Activated naive CD4-positive, alpha-beta T cell treated with anti-CD3 and anti-CD28 coated beads, Interleukin-2, amount 50 U/mL, for 24 hours (primary cell): ENCODE measurements at regions not wholly inside any gene's neighbourhood (a gene's known extent, or its start where the extent isn't known, plus 50 kb on each side); places are given as distances from the start of the nearest gene placed in this dataset.

ENCODE experiments used
- H3K27ac Mint-ChIP-seq: one replicate; pipeline ENCODE4 v1.8.0; 2021; ENCODE audit warnings: mild to moderate bottlenecking, mixed read lengths
- H3K27me3 Mint-ChIP-seq: one replicate; pipeline ENCODE4 v1.8.0; 2021; ENCODE audit warnings: mixed read lengths
- H3K36me3 Mint-ChIP-seq: one replicate; pipeline ENCODE4 v1.8.0; 2021; ENCODE audit warnings: mixed read lengths
- H3K4me1 Mint-ChIP-seq: one replicate; pipeline ENCODE4 v1.8.0; 2021; ENCODE audit warnings: mixed read lengths
- H3K4me3 Mint-ChIP-seq: one replicate; pipeline ENCODE4 v1.8.0; 2021; ENCODE audit warnings: mild to moderate bottlenecking, mixed read lengths
- H3K9me3 Mint-ChIP-seq: one replicate; pipeline ENCODE4 v1.8.0; 2021; ENCODE audit warnings: mixed read lengths

DNA sequence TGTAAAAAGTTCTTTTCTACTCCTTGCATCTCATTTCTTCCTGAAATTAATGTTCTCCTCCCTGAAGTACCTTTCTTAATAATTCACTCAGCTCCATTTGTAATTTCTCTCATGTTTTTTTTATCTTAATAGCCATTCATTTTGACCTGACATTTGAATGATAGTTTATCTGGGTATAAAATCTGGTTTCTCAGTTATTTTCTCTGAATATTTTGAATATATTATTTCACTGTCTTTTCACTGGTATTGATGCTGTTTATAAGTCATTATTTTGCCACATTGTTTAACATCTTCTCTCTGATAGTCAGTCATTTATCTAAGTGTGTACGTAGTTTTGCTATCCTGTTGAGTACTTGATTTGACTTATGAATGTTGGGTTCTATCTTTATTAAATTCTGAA, 68.8 kb upstream of the ARHGAP18 start:
- H3K4me3 Mint-ChIP-seq: no peak overlapping the region
- peaks cover 1% of the 10 kb centered on the region for H3K36me3 Mint-ChIP-seq
- H3K27ac Mint-ChIP-seq: no peak overlapping the region
- no peaks in the 10 kb centered on the region for H3K9me3 Mint-ChIP-seq
- peaks cover 3% of the 10 kb centered on the region for H3K4me1 Mint-ChIP-seq
- no peaks in the 10 kb centered on the region for H3K27me3 Mint-ChIP-seq

DNA sequence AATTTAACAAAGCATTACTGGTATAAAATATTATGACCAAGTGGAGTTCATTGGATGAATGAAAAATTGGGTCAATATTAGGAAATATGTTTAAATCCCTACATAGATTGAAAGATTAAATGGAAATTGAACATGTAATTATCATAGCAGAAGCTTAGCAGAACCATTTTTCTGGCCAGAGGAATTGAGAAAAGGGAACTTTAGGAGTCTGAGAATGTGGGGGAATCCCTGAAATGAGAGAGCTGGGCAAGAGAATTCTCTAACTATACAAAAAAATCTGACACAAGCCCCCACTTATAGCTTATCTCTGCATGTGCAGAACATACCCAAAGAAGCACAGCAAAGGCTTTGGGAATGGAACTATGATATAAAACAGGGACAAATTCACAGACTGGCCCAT, 67.4 kb upstream of the ARHGAP18 start:
- peaks cover 6% of the 10 kb centered on the region for H3K4me1 Mint-ChIP-seq
- H3K27ac Mint-ChIP-seq: no peak overlapping the region
- H3K36me3 Mint-ChIP-seq: peaks cover 1% of the 10 kb centered on the region
- no peaks in the 10 kb centered on the region for H3K9me3 Mint-ChIP-seq
- H3K27me3 Mint-ChIP-seq: no peaks in the 10 kb centered on the region
- no peak overlapping the region for H3K4me3 Mint-ChIP-seq

DNA sequence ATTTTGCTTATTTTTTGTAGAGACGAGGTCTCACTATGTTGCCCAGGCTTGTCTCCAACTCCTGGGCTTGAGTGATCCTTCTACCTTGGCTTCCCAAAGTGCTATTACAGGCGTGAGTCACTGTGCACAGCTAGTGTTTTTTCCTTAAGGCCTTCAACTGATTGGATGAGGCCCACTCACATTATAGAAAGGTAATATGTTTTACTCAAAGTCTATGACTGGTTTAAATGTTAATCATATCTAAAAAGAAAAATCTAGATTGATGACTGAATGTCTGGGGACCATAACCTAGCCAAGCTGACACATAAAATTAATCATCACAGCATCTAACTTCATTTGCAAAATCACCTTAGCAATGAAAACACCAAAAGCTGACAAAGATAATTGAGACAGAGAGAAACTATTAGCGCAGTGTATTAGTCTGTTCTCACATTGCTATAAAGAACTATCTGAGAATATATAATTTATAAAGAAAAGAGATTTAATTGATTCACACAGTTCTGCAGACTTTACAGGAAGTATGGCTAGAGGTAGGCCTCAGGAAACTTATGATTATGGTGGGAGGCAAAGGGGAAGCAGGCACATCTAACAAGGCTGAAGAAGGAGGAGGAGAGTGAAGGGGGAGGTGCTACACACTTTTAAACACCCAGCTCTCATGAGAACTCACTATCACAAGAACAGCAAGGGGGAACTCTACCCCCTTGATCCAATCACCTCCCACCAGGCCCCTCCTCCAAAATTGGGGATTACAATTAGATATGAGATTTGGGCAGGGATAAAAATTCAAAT, 66.8 kb upstream of the ARHGAP18 start:
- Mint-ChIP-seq H3K27ac (no peak overlapping the region), H3K4me1 (peaks cover 6% of the 10 kb centered on the region), H3K9me3 (no peaks in the 10 kb centered on the region), H3K36me3 (peaks cover 1% of the 10 kb centered on the region), H3K27me3 (no peaks in the 10 kb centered on the region), H3K4me3 (no peak overlapping the region)

DNA sequence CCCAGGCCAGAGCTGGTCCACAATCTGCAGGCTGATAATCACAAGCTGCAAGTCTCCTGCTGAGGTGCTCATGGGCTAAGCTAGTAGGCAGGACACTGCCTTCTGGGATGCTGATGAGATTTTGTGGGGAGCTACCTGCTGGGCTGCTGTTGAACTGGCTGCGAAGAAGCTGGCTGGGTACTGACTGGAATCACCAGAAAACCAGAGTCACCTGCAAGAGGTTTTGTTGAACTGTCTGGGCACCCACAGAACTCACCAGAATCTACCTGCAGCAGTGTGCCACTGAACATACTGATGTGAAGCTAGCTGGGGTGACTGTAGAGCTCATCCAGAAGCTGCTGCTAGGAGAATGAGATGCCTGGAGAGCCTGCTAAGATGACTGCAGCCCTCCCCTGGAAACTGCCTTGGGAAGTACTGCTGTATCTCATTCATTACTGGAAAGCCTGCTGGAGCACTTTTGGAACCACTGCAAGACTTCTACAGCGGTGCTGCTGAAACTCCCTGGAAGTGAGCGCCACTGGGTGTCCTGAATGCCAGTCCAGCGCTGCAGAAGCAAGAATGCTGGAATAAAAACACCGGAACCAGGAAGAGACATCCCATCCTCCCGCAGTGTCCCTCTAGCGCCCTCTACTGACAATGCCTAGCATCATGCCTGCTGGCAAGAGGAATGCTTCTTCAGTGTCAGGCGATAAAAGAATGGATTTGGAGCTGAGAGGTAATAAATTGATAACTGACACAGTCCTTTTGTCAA, 64.9 kb upstream of the ARHGAP18 start:
- Mint-ChIP-seq H3K4me1 (peaks cover 6% of the 10 kb centered on the region), H3K27me3 (no peaks in the 10 kb centered on the region), H3K27ac (no peak overlapping the region), H3K4me3 (no peak overlapping the region), H3K9me3 (no peaks in the 10 kb centered on the region), H3K36me3 (peaks cover 1% of the 10 kb centered on the region)

DNA sequence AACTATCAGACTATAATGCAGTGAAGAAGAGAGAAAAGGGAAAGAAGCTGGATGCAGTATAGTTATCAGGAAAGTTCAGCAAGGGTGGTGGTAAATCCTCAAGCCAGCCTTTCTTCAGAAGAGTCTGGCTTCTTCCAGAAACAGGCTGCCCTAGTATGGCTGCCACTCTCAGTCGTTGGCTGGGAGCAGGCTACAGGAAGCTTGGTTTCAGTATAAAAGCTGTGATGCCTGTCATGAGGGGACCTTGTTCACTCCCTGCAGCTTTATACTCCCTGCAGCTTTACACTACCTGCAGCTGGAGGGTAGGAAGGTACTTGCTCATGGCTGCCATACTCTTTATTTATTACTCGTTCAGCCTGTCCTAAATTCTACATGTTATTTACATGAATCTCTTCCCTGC, 63.3 kb upstream of the ARHGAP18 start:
- no peak overlapping the region for H3K27ac Mint-ChIP-seq
- no peaks in the 10 kb centered on the region for H3K27me3 Mint-ChIP-seq
- peaks cover 6% of the 10 kb centered on the region for H3K4me1 Mint-ChIP-seq
- no peak overlapping the region for H3K4me3 Mint-ChIP-seq
- no peaks in the 10 kb centered on the region for H3K9me3 Mint-ChIP-seq
- H3K36me3 Mint-ChIP-seq: no peaks in the 10 kb centered on the region

DNA sequence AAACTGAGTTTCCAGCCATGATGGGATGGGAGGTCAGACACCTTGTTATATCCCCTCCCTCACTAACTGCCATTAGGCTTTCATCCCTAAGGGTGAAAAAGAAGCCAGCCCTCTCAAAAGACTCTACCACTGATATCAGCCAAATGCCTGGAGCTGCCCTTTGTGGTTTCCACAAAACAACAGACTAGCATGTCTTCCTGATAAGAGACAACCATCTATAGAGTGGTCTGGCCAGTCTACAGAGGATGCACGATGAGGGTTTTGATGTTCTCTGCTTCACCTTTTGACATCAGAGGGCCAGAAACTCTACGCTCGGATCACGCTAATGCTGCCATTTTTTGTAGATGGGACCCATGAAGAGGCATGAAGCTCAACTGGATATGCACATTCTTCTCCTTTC, 61.7 kb upstream of the ARHGAP18 start:
- no peaks in the 10 kb centered on the region for H3K9me3 Mint-ChIP-seq
- no peaks in the 10 kb centered on the region for H3K36me3 Mint-ChIP-seq
- H3K27me3 Mint-ChIP-seq: no peaks in the 10 kb centered on the region
- H3K4me3 Mint-ChIP-seq: no peak overlapping the region
- H3K4me1 Mint-ChIP-seq: peaks cover 12% of the 10 kb centered on the region
- no peak overlapping the region for H3K27ac Mint-ChIP-seq

DNA sequence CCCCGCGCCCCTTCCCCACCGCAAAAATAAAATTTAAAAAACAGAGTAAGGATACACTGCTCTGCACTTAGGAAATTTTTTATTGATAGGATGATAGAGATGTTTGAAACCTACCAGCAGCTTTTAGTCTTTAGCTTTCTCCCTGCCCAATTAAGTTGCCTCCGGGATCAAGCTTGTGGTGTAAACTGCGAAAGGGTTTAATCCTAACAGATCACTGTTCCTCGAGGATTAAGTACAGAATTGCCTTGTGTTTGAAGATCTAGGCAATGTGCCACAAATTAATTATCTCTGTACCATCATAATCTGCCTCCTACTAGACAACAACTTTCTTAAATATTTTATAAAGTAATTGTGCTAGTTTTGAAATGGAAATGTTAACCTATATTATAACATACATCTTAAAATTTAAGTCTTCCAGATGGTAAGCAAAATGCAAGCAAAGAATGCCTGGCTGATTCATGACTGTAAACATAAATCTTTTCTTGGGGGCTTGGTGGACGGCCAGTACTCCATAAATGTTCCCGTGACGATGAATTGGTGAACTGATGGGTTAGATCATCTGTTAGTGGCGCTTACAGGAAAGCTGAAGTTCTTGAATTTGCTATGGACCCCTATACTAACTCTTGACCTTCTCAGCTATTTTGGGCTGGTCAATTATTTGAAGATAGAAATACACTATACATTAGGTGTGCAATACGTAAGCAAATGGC, 58.0 kb upstream of the ARHGAP18 start:
- peak overlapping the region; percentile 86 for H3K4me3 Mint-ChIP-seq
- no peak overlapping the region for H3K27ac Mint-ChIP-seq
- no peaks in the 10 kb centered on the region for H3K36me3 Mint-ChIP-seq
- peaks cover 17% of the 10 kb centered on the region for H3K4me1 Mint-ChIP-seq
- peaks cover 14% of the 10 kb centered on the region for H3K27me3 Mint-ChIP-seq
- no peaks in the 10 kb centered on the region for H3K9me3 Mint-ChIP-seq

DNA sequence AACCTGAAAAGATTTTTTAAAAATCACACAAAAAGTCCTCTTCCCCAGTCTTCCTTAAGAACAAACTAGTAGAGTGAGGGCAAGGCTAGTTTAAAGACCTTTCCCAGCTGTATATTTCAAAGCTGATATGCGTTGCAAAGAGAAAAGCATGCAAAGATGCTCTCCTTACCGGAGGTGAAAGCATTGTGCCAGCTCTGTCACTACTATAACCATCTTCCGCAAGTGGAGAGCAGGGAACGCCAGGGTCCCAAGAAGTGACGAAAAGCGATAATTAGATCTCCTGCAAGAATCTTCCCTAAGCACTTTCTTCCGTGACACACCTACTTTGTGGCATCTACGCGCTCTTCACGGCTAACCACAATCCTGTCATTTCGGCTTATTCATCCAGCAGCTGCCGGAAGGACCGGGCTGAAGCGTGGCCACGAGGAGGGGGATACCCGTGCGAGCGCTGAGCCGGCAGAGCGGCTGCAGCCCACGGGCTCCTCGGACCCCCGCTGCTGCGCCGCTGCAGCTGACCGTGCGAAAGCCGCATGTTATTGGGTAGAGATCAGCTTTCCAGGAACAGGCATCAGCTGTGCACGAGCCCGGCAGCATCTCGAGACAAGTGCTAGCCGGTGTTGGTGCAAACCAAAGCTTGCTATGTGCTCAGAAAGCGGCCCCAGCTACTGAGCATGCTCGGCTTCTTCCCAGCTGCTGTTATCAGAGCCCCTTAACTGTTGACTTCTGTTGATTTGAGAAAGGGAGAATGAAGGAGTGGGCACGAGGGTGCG, 57.2 kb upstream of the ARHGAP18 start:
- Mint-ChIP-seq H3K4me1 (peaks cover 17% of the 10 kb centered on the region), H3K36me3 (no peaks in the 10 kb centered on the region), H3K4me3 (peak overlapping the region; percentile 86), H3K9me3 (no peaks in the 10 kb centered on the region), H3K27me3 (peaks cover 18% of the 10 kb centered on the region), H3K27ac (peak overlapping the region; percentile 6)

DNA sequence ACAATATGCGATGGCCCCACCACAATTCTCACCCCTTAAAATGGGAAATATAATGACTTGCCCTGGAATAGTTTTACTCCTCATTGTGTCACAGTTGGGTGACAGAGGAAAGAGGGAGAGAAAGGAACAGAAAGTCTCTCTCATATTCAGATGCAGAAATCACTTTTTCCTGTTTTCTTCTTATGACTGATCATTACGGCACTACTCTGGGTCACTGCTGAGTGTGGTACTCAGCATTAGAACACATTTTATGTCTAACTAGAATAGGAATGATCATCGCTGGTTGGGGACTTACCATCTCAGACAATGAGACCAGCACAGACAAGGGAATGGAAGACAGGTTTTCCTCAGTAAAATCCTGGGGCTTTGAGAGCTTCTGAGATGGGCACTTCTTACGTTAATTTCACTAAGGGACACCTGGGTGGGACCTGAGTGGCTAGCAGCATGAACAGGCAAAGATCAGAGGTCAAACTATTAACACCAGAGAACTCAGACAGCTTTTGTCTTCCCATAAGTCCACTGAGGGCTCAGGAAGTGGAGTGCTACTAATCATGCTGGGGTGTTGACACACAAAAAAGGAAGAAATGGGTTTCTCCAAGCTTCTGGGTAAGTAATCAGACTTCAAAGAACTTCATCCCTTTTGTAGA, 54.9 kb upstream of the ARHGAP18 start:
- peaks cover 17% of the 10 kb centered on the region for H3K4me1 Mint-ChIP-seq
- H3K27ac Mint-ChIP-seq: no peak overlapping the region
- peaks cover 20% of the 10 kb centered on the region for H3K27me3 Mint-ChIP-seq
- no peak overlapping the region for H3K4me3 Mint-ChIP-seq
- no peaks in the 10 kb centered on the region for H3K36me3 Mint-ChIP-seq
- H3K9me3 Mint-ChIP-seq: no peaks in the 10 kb centered on the region

DNA sequence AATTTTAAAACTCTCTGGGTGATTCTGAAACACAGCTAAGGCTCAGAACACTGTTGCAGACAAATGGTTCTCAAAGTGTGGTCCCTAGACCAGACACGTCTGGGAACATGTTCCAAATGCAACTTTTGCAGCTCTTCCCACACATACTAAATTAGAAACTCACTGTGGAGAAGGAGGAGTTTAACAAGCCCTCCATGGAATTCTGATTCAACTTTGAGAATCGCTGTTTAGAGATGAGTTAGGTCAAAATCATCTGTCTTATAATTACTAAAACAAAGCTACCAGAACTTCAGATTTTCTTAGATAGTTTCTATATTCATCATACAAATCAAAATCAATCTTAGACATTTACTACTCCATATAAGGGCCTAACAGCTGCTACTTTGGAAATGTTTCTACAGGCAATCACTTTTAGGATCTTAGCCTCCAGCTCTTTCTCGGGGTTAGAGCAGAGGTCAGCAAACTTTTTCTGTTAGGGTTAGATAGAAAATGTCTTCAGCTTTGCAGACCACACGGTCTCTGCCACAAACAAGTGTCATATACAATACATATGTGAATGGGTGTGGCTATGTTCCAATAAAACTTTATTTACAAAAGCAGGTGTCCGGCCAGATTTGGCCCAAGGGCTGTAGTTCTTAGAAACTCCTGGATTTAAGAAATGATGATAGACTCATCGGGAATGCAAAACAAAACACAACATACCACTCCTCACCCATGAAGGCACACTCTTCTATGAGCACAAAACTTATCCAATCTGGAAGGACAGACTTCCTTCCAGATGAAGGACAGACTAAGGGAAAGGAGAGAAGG, 50.0 kb upstream of the ARHGAP18 start:
- no peaks in the 10 kb centered on the region for H3K9me3 Mint-ChIP-seq
- H3K27ac Mint-ChIP-seq: no peak overlapping the region
- no peaks in the 10 kb centered on the region for H3K4me1 Mint-ChIP-seq
- no peak overlapping the region for H3K4me3 Mint-ChIP-seq
- no peaks in the 10 kb centered on the region for H3K36me3 Mint-ChIP-seq
- peaks cover 17% of the 10 kb centered on the region for H3K27me3 Mint-ChIP-seq
